ENCODE measurements at regions not wholly inside any gene's neighbourhood (a gene's known extent, or its start where the extent isn't known, plus 50 kb on each side); places are given as distances from the start of the nearest gene placed in this dataset.

GRCh38 chr21:17082843-17083483, 429.9 kb upstream of the CXADR start:
- TF ChIP-seq CTCF (conservative IDR thresholded peaks at IDR 0.05; ENCODE audit: control insufficient read depth, insufficient read depth, low read depth, low read length) = no peak
- no peak overlapping the region for H3K4me3 ChIP-seq (ENCODE audit: control insufficient read depth, low read depth, low read length)
- DNase-seq (ENCODE audit: low read depth) = no peak

GRCh38 chr21:17085707-17086106, 427.1 kb upstream of the CXADR start:
- no peak for TF ChIP-seq CTCF (conservative IDR thresholded peaks at IDR 0.05; ENCODE audit: control insufficient read depth, insufficient read depth, low read depth, low read length)
- peak; percentile 5 for DNase-seq (ENCODE audit: low read depth)
- H3K4me3 ChIP-seq (ENCODE audit: control insufficient read depth, low read depth, low read length) = no peak overlapping the region

GRCh38 chr21:17088500-17088899, 424.3 kb upstream of the CXADR start:
- TF ChIP-seq CTCF (conservative IDR thresholded peaks at IDR 0.05; ENCODE audit: control insufficient read depth, insufficient read depth, low read depth, low read length) = no peak
- no peak for DNase-seq (ENCODE audit: low read depth)
- H3K4me3 ChIP-seq (ENCODE audit: control insufficient read depth, low read depth, low read length) = no peak overlapping the region

GRCh38 chr21:17089091-17089491, 423.8 kb upstream of the CXADR start:
- no peak overlapping the region for H3K4me3 ChIP-seq (ENCODE audit: control insufficient read depth, low read depth, low read length)
- no peak for DNase-seq (ENCODE audit: low read depth)
- no peak for TF ChIP-seq CTCF (conservative IDR thresholded peaks at IDR 0.05; ENCODE audit: control insufficient read depth, insufficient read depth, low read depth, low read length)

- no peak overlapping the region for H3K4me3 ChIP-seq (ENCODE audit: control insufficient read depth, low read depth, low read length)
- no peak for TF ChIP-seq CTCF (conservative IDR thresholded peaks at IDR 0.05; ENCODE audit: control insufficient read depth, insufficient read depth, low read depth, low read length)
- DNase-seq (ENCODE audit: low read depth) = no peak
Observed at GRCh38 chr21:17101696-17102095, 411.1 kb upstream of the CXADR start.

- peak; percentile 5 for DNase-seq (ENCODE audit: low read depth)
- no peak for TF ChIP-seq CTCF (conservative IDR thresholded peaks at IDR 0.05; ENCODE audit: control insufficient read depth, insufficient read depth, low read depth, low read length)
- H3K4me3 ChIP-seq (ENCODE audit: control insufficient read depth, low read depth, low read length) = no peak overlapping the region
Observed at GRCh38 chr21:17105932-17106331, 406.9 kb upstream of the CXADR start.

- no peak for DNase-seq (ENCODE audit: low read depth)
- no peak for TF ChIP-seq CTCF (conservative IDR thresholded peaks at IDR 0.05; ENCODE audit: control insufficient read depth, insufficient read depth, low read depth, low read length)
- no peak overlapping the region for H3K4me3 ChIP-seq (ENCODE audit: control insufficient read depth, low read depth, low read length)
Observed at GRCh38 chr21:17114045-17114444, 398.8 kb upstream of the CXADR start.

All from fibroblast of mammary gland (primary cell).